MM.1S (cell line): ENCODE measurements at regions not wholly inside any gene's neighbourhood (a gene's known extent, or its start where the extent isn't known, plus 50 kb on each side); places are given as distances from the start of the nearest gene placed in this dataset.

ENCODE experiments used
- EZH2 ChIP-seq: fragments of 300-600 bp; sonication (generic); optimal IDR thresholded peaks from 2 replicates; pipeline ENCODE3; 2017; ENCODE audit warnings: low read depth, mild to moderate bottlenecking, antibody characterized with exemption, low read length, mixed read lengths
- EZH2phosphoT487 ChIP-seq: fragments of 300-600 bp; sonication (generic); IDR thresholded peaks from 2 replicates; pipeline ENCODE4 v1.6.1; 2018; ENCODE audit warnings: antibody characterized with exemption, low read length
- TF ChIP-seq, protein P1 (sequence below): fragments of 300-600 bp; sonication (generic); IDR thresholded peaks from 2 replicates; pipeline ENCODE4 v1.5.1; 2016; ENCODE audit warnings: antibody characterized with exemption, low read length, mixed read lengths

GRCh38 chr14:55739967-55740648, 160.1 kb downstream of the KTN1 start:
- TF ChIP-seq, protein P1, sequence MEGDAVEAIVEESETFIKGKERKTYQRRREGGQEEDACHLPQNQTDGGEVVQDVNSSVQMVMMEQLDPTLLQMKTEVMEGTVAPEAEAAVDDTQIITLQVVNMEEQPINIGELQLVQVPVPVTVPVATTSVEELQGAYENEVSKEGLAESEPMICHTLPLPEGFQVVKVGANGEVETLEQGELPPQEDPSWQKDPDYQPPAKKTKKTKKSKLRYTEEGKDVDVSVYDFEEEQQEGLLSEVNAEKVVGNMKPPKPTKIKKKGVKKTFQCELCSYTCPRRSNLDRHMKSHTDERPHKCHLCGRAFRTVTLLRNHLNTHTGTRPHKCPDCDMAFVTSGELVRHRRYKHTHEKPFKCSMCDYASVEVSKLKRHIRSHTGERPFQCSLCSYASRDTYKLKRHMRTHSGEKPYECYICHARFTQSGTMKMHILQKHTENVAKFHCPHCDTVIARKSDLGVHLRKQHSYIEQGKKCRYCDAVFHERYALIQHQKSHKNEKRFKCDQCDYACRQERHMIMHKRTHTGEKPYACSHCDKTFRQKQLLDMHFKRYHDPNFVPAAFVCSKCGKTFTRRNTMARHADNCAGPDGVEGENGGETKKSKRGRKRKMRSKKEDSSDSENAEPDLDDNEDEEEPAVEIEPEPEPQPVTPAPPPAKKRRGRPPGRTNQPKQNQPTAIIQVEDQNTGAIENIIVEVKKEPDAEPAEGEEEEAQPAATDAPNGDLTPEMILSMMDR: no peak
- no peak for TF ChIP-seq EZH2
- TF ChIP-seq EZH2phosphoT487: no peak
